BLaER1 treated with 17β-estradiol and CSF1 and Interleukin-3, amounts not matched to agents 10 nM and 100 nM (cell line): ENCODE measurements at regions not wholly inside any gene's neighbourhood (a gene's known extent, or its start where the extent isn't known, plus 50 kb on each side); places are given as distances from the start of the nearest gene placed in this dataset.

Source experiments
- H3K27ac ChIP-seq, 11 experiments: shearing (Covaris generic); formaldehyde crosslinking; 2 replicates each; pipeline ENCODE4 v1.8.1; 2022
- H3K27me3 ChIP-seq, 11 experiments: shearing (Covaris generic); formaldehyde crosslinking; 2 replicates each; pipeline ENCODE4 v1.8.1; 2022
- H3K36me3 ChIP-seq, 11 experiments: shearing (Covaris generic); formaldehyde crosslinking; 2 replicates each; pipeline ENCODE4 v1.8.1; 2022
- H3K4me1 ChIP-seq, 10 experiments: shearing (Covaris generic); formaldehyde crosslinking; 2 replicates each; pipeline ENCODE4 v1.8.1; 2022
- H3K4me2 ChIP-seq, 11 experiments: shearing (Covaris generic); formaldehyde crosslinking; 2 replicates each; pipeline ENCODE4 v1.8.1; 2022
- H3K4me3 ChIP-seq, 10 experiments: shearing (Covaris generic); formaldehyde crosslinking; 2 replicates each; pipeline ENCODE4 v1.8.1; 2022
- H3K9ac ChIP-seq, 11 experiments: shearing (Covaris generic); formaldehyde crosslinking; 2 replicates each; pipeline ENCODE4 v1.8.1; 2022
- H3K9me3 ChIP-seq, 11 experiments: shearing (Covaris generic); formaldehyde crosslinking; replicated peaks in 1 of 11; 2 replicates each; pipeline ENCODE4 v1.8.1; 2022
- H4K20me1 ChIP-seq, 11 experiments: shearing (Covaris generic); formaldehyde crosslinking; 2 replicates each; pipeline ENCODE4 v1.8.1; 2022
- Cebpa-rat ChIP-seq, 11 experiments: shearing (Covaris generic); IDR thresholded peaks; 2 replicates each; pipeline ENCODE4 v1.8.1; 2022

DNA sequence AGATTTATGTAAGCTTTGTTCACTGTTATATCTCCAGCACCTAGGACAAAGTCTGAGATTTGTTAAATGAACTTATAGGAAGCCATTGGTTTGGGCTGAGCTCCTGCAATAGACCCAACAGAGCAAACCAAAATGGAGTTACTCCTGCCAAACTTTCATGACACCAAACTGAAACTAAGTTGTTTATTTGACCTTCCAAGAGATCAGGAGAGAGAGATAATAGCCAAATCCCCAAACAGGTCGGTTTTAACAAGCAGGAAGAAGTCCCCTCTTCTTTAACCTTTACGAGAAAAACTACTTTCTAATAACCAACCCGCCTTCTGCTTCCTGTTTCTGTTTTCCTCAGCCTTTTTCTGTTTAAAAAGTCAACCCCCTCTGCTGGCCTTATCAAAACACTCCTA lies 54.9 kb upstream of the ATP12A start:
- H3K9ac ChIP-seq = 0 out of 22 replicates have a peak overlapping the region, but pooled peaks of 1 of the 11 experiments have one; percentile 20

DNA sequence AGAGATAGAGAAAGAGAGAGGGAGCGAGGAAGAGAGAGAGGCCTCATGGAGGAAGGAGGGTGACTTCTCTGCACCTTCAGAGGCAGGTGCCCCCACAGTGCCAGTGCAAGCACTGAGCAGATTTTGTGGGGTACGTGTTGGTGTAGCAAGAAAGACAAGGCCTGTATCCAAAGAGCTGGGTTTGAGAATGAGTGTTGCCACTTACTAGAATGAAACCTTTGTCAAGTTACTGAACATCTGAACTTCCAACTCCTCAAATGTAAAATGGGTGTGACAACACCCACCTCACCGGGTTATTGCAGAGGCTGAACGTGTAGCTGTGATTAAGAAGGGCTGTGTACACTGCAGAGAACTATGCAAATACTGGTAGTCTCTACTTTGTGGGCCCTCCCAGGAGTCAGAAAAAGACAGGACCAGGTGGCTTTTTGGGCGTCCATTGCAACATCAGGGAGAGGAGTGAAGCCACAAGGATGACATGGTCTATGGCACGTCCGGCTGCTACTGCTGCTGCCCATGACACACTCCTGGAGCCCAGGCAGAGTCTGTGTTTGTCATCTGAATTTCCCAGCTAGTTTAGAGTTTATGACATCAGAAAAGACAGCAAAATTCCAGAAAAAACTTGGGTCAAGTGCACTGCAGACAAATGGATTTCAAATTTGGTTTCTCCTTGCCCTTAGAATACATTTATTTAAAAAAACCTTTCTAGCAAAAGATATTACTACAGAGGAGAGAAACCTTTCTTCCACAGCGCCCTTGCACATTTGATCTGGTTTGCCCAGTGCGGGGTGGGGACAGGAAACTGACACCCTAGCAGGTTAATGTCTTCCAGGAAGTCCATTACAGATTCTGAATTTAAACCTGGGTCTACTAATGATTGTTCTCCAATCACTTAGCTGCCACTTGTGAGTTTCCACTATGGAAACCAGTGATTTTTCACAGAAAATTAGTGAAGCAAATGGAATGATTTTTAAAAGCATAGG lies 54.0 kb upstream of the ATP12A start:
- H3K4me1 ChIP-seq = peaks cover 15 to 35% (median 24%) of the 10 kb centered on the region in 10 experiments
- H3K4me2 ChIP-seq = peak overlapping the region in 5 of 11 experiments; percentile 1 to 48 (median 19); a peak in 9 of 22 replicates
- TF ChIP-seq Cebpa-rat (IDR thresholded peaks at IDR 0.05) = no peak

More for the DNA sequence above, 54.9 kb upstream of the ATP12A start:
- peak overlapping the region in 4 of 11 experiments; percentile 26 to 55 (median 48); a peak in 9 of 22 replicates for H3K27ac ChIP-seq
- peaks cover 6 to 26% (median 16%) of the 10 kb centered on the region in 10 experiments for H3K4me1 ChIP-seq
- peaks cover 10 to 37% (median 22%) of the 10 kb centered on the region in 11 experiments; a peak in 21 of 22 replicates for H3K9me3 ChIP-seq
- H3K4me3 ChIP-seq = no peak overlapping the region
- H4K20me1 ChIP-seq = no peaks in the 10 kb centered on the region
- no peaks in the 10 kb centered on the region; a peak in 1 of 22 replicates for H3K36me3 ChIP-seq
- H3K27me3 ChIP-seq = no peaks in the 10 kb centered on the region
- no peak for TF ChIP-seq Cebpa-rat (IDR thresholded peaks at IDR 0.05)
- peak overlapping the region in 5 of 11 experiments; percentile 1 to 48 (median 18); a peak in 9 of 22 replicates for H3K4me2 ChIP-seq

DNA sequence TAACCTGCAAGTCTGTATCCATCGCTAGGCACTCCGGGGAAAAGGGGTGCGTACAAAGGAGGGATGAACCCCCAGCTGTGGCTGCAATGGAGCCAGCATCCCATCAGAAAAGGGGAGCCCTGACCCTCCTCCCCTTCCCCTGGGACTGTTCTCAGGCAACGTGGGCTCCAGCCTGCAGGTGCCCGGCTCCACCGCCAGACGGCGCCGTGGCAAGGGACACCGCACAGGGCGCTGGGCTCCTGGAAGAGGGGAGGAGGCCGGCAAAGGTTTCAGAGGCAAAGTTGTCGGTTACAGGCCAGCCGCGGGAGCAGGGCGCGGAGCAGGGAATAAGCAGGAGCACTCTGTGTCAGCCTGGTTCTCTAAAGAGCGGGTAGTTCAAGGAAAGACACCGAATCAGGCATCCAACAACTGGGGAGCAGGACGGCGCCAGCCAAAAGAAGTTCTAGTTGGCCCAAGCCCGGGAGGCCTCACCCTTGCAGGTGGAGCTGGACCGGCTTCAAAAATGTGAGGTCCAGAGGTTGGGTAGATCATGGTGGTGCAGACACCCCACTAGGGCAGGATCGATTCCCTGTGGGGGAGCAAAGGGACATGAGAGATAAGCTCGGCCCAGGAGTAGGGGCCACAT lies 53.0 kb upstream of the ATP12A start:
- Histone ChIP-seq H4K20me1 (no peaks in the 10 kb centered on the region), H3K4me1 (peaks cover 16 to 42% (median 27%) of the 10 kb centered on the region in 10 experiments), H3K27me3 (no peaks in the 10 kb centered on the region), H3K36me3 (no peaks in the 10 kb centered on the region; a peak in 1 of 22 replicates), H3K4me3 (no peak overlapping the region), H3K9ac (no peak overlapping the region), H3K4me2 (no peak overlapping the region), H3K9me3 (peaks cover 10 to 33% (median 22%) of the 10 kb centered on the region in 11 experiments; a peak in 21 of 22 replicates), H3K27ac (no peak overlapping the region)
- TF ChIP-seq Cebpa-rat (IDR thresholded peaks at IDR 0.05) = no peak

More for the DNA sequence above, 54.0 kb upstream of the ATP12A start:
- Histone ChIP-seq H3K36me3 (no peaks in the 10 kb centered on the region; a peak in 1 of 22 replicates), H3K27ac (peak overlapping the region in 4 of 11 experiments; percentile 26 to 55 (median 48); a peak in 7 of 22 replicates), H3K9ac (0 out of 22 replicates have a peak overlapping the region, but pooled peaks of 1 of the 11 experiments have one; percentile 20), H3K4me3 (no peak overlapping the region), H3K27me3 (no peaks in the 10 kb centered on the region), H3K9me3 (peaks cover 10 to 37% (median 22%) of the 10 kb centered on the region in 11 experiments; a peak in 21 of 22 replicates), H4K20me1 (no peaks in the 10 kb centered on the region)

DNA sequence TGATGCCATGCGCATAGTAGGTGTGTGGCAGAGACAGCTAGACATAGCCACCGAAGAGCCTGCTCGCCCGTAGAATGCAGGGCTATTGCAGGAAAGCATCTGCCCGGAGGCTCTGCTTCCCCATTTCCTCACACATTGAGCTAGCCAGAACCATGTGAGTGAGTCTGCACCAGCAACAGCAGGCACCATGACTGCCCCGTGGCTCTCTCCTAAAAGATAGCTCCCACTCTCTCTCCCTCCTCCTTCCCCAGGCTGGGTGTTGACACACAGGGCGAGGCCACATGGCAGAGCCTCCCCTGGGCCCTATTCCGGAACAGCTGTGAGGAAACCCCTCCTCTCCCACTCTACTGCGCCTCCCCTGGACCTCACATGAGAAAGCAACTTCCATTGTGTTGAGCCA lies 52.3 kb upstream of the ATP12A start:
- no peak for TF ChIP-seq Cebpa-rat (IDR thresholded peaks at IDR 0.05)
- Histone ChIP-seq H4K20me1 (no peaks in the 10 kb centered on the region), H3K36me3 (no peaks in the 10 kb centered on the region; a peak in 1 of 22 replicates), H3K9ac (no peak overlapping the region), H3K27me3 (no peaks in the 10 kb centered on the region), H3K4me2 (no peak overlapping the region), H3K9me3 (peaks cover 10 to 26% (median 17%) of the 10 kb centered on the region in 11 experiments; a peak in 21 of 22 replicates), H3K4me1 (peaks cover 18 to 49% (median 32%) of the 10 kb centered on the region in 10 experiments), H3K4me3 (no peak overlapping the region), H3K27ac (no peak overlapping the region)

DNA sequence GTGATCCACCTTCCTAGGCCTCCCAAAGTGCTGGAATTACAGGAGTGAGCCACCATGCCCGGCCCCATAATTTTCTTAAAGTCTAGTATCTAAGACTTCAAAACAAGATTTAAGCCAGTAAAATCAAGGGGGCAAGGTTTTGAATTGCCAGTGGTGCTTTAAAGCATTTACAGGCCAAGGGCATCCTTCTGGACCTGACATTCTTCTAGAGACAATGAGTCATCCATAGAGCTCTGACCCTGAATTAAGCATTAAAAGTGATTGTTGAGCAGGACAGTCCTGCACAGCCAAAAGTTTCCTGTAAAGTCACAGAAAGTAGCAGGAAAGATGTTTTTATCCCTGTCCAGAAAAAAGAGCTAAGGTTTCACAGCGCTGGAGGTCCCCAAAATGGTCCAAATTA lies 50.9 kb upstream of the ATP12A start:
- no peak overlapping the region for H3K27ac ChIP-seq
- H4K20me1 ChIP-seq = no peaks in the 10 kb centered on the region
- H3K27me3 ChIP-seq = no peaks in the 10 kb centered on the region
- H3K9me3 ChIP-seq = peaks cover 0 to 12% (median 3%) of the 10 kb centered on the region in 11 experiments; a peak in 9 of 22 replicates
- no peak for TF ChIP-seq Cebpa-rat (IDR thresholded peaks at IDR 0.05)
- H3K4me3 ChIP-seq = no peak overlapping the region
- H3K4me2 ChIP-seq = peak overlapping the region in 1 of 11 experiments; percentile 62; a peak in 1 of 22 replicates
- H3K36me3 ChIP-seq = no peaks in the 10 kb centered on the region
- H3K4me1 ChIP-seq = peaks cover 28 to 59% (median 41%) of the 10 kb centered on the region in 10 experiments
- H3K9ac ChIP-seq = no peak overlapping the region

DNA sequence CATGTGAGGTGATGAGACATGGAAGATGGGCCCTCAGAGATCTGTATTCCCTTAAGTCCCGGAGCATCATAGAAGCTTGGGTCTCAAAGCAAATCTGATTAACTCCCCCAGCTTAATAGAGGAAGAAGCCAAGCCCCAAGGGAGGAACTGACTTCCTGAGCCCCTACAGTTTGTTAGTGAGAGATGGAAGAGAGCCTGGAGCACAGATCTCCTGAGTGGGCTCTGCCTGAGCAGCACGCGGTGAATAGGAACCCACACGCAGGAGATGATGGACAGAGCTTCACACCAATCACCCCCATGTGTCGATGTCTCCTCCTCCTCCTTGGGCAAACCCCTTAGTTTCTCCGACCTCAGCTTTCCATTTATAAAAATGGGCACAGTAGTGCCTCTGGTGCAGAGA lies 50.1 kb upstream of the ATP12A start:
- H3K36me3 ChIP-seq = no peaks in the 10 kb centered on the region
- no peaks in the 10 kb centered on the region for H4K20me1 ChIP-seq
- no peak overlapping the region for H3K9ac ChIP-seq
- H3K4me2 ChIP-seq = peak overlapping the region; percentile 7 to 62 (median 51)
- TF ChIP-seq Cebpa-rat (IDR thresholded peaks at IDR 0.05) = no peak
- peaks cover 28 to 55% (median 41%) of the 10 kb centered on the region in 10 experiments for H3K4me1 ChIP-seq
- H3K27me3 ChIP-seq = no peaks in the 10 kb centered on the region
- H3K27ac ChIP-seq = peak overlapping the region in 1 of 11 experiments; percentile 41; a peak in 1 of 22 replicates
- no peak overlapping the region for H3K4me3 ChIP-seq
- H3K9me3 ChIP-seq = peaks cover 0 to 7% (median 0%) of the 10 kb centered on the region in 11 experiments; a peak in 1 of 22 replicates
